Amygdala (tissue), 56 donors: ENCODE measurements at regions not wholly inside any gene's neighbourhood (a gene's known extent, or its start where the extent isn't known, plus 50 kb on each side); places are given as distances from the start of the nearest gene placed in this dataset.
"Not testable (repeated sequence)": the region's sequence is repeated elsewhere in the genome, so short reads cannot be mapped to it uniquely, and the experiment has no call there.

Experiments
- DNase-seq, 56 donors: peaks; one replicate each; lab custom pipeline; 2025; lab: John Stamatoyannopoulos, UW

GRCh38 chr2:13651684-13652131 lies 935.0 kb downstream of the TRIB2 start:
- DNase-seq = no peak

- DNase-seq = no peak
Measured at GRCh38 chr2:13652531-13653313, 936.0 kb downstream of the TRIB2 start.

GRCh38 chr2:13654416-13654815 lies 937.7 kb downstream of the TRIB2 start:
- DNase-seq = no peak

GRCh38 chr2:13660231-13660630 lies 943.5 kb downstream of the TRIB2 start:
- DNase-seq = no peak

GRCh38 chr2:13662055-13662454 lies 945.3 kb downstream of the TRIB2 start:
- no peak for DNase-seq

GRCh38 chr2:13666582-13667414 lies 950.1 kb downstream of the TRIB2 start:
- no peak for DNase-seq

- DNase-seq = no peak
Measured at GRCh38 chr2:13667415-13667757, 950.6 kb downstream of the TRIB2 start.

- DNase-seq = no peak
Measured at GRCh38 chr2:13669607-13670006, 952.9 kb downstream of the TRIB2 start.

GRCh38 chr2:13673821-13674220 lies 957.1 kb downstream of the TRIB2 start:
- not testable (repeated sequence) for DNase-seq

- DNase-seq = no peak
Measured at GRCh38 chr2:13676269-13676668, 956.2 kb upstream of the LRATD1 start.

- DNase-seq = no peak
Measured at GRCh38 chr2:13681936-13682335, 950.6 kb upstream of the LRATD1 start.

GRCh38 chr2:13682540-13683272 lies 949.8 kb upstream of the LRATD1 start:
- DNase-seq = no peak

- no peak for DNase-seq
Measured at GRCh38 chr2:13686262-13686661, 946.3 kb upstream of the LRATD1 start.

GRCh38 chr2:13694673-13695072 lies 937.8 kb upstream of the LRATD1 start:
- no peak for DNase-seq

GRCh38 chr2:13696601-13697000 lies 935.9 kb upstream of the LRATD1 start:
- DNase-seq = no peak

GRCh38 chr2:13698847-13699246 lies 933.7 kb upstream of the LRATD1 start:
- no peak for DNase-seq

- DNase-seq = not testable (repeated sequence)
Measured at GRCh38 chr2:13699939-13700338, 932.6 kb upstream of the LRATD1 start.

GRCh38 chr2:13711154-13711553 lies 921.4 kb upstream of the LRATD1 start:
- DNase-seq = no peak

- DNase-seq = no peak
Measured at GRCh38 chr2:13714466-13714865, 918.1 kb upstream of the LRATD1 start.

- DNase-seq = no peak
Measured at GRCh38 chr2:13725945-13726344, 906.6 kb upstream of the LRATD1 start.

GRCh38 chr2:13745330-13745729 lies 887.2 kb upstream of the LRATD1 start:
- no peak for DNase-seq
